Ascending aorta (tissue), 2 donors: ENCODE measurements at regions not wholly inside any gene's neighbourhood (a gene's known extent, or its start where the extent isn't known, plus 50 kb on each side); places are given as distances from the start of the nearest gene placed in this dataset.

Experiments
- DNase-seq, 2 donors: peaks; one replicate each; pipeline ENCODE4 v3.0.0-alpha.2; 2019; ENCODE audit warnings: low spot score in 2 of 2
- H3K27ac ChIP-seq, 2 donors: fragments of 200-600 bp; sonication (generic); one replicate each; pipeline ENCODE4 v1.5.1; 2016 to 2017; ENCODE audit warnings: mild to moderate bottlenecking in 1 of 2
- H3K27me3 ChIP-seq: fragments of 200-600 bp; sonication (generic); one replicate; pipeline ENCODE4 v1.5.1; 2017
- H3K36me3 ChIP-seq, 2 donors: fragments of 200-600 bp; sonication (generic); one replicate each; pipeline ENCODE4 v1.5.1; 2016
- H3K4me1 ChIP-seq, 2 donors: fragments of 200-600 bp; sonication (generic); one replicate each; pipeline ENCODE4 v1.5.1; 2016 to 2017; ENCODE audit warnings: mild to moderate bottlenecking in 1 of 2
- H3K4me3 ChIP-seq, 2 donors: fragments of 200-600 bp; sonication (generic); one replicate each; pipeline ENCODE4 v1.5.1; 2016 to 2017; ENCODE audit warnings: mild to moderate bottlenecking in 1 of 2
- H3K9me3 ChIP-seq, 2 donors: fragments of 200-600 bp; sonication (generic); one replicate each; pipeline ENCODE4 v1.5.1; 2016
- CTCF ChIP-seq, 3 experiments: fragments of 200-600 bp in 2 of 3; fragments of 450-650 bp in 1 of 3; sonication (generic) in 2 of 3; IDR thresholded peaks; one replicate each; pipeline ENCODE4 v1.5.1; 2016 to 2019; ENCODE audit warnings: antibody characterized with exemption in 3 of 3, mild to moderate bottlenecking in 1 of 3, moderate library complexity in 1 of 3
- intact Hi-C: fragments of 100-400 bp; cut with DNase I; formaldehyde crosslinking; loops from one replicate; pipeline ENCODE4 v1.15.1; 2023

- no peak overlapping the region for H3K27ac ChIP-seq
- H3K27me3 ChIP-seq, result no peaks in the 10 kb centered on the region
- no peak for DNase-seq
- no peaks in the 10 kb centered on the region for H3K9me3 ChIP-seq
- intact Hi-C loops, result loop anchor here (2.0 kb wide), 1 partner anchor 337 kb away; no protein-coding TSS in a partner anchor
- no peaks in the 10 kb centered on the region for H3K36me3 ChIP-seq
- no peaks in the 10 kb centered on the region for H3K4me1 ChIP-seq
- peak; percentile 8 to 57 (median 43) for TF ChIP-seq CTCF (IDR thresholded peaks at IDR 0.05)
- no peak overlapping the region for H3K4me3 ChIP-seq
Observed at GRCh38 chr4:133483600-133484246, 334.6 kb downstream of the PCDH10 start.

- no peak for DNase-seq
- no peak for TF ChIP-seq CTCF (IDR thresholded peaks at IDR 0.05)
- intact Hi-C loops, result no loop called here
- no peaks in the 10 kb centered on the region for H3K4me1 ChIP-seq
- H3K27me3 ChIP-seq, result no peaks in the 10 kb centered on the region
- no peak overlapping the region for H3K27ac ChIP-seq
- no peak overlapping the region for H3K4me3 ChIP-seq
- H3K9me3 ChIP-seq, result no peaks in the 10 kb centered on the region
- H3K36me3 ChIP-seq, result no peaks in the 10 kb centered on the region
Observed at GRCh38 chr4:133476063-133476462, 327.0 kb downstream of the PCDH10 start.

GRCh38 chr4:133474501-133474900 lies 325.4 kb downstream of the PCDH10 start:
- H3K4me1 ChIP-seq, result no peaks in the 10 kb centered on the region
- DNase-seq, result no peak
- no peak for TF ChIP-seq CTCF (IDR thresholded peaks at IDR 0.05)
- intact Hi-C loops, result no loop called here
- H3K27ac ChIP-seq, result no peak overlapping the region
- no peaks in the 10 kb centered on the region for H3K27me3 ChIP-seq
- H3K9me3 ChIP-seq, result no peaks in the 10 kb centered on the region
- no peaks in the 10 kb centered on the region for H3K36me3 ChIP-seq
- no peak overlapping the region for H3K4me3 ChIP-seq

GRCh38 chr4:133472244-133472643 lies 323.1 kb downstream of the PCDH10 start:
- no peak overlapping the region for H3K27ac ChIP-seq
- no peaks in the 10 kb centered on the region for H3K4me1 ChIP-seq
- H3K9me3 ChIP-seq, result no peaks in the 10 kb centered on the region
- H3K4me3 ChIP-seq, result no peak overlapping the region
- H3K27me3 ChIP-seq, result no peaks in the 10 kb centered on the region
- intact Hi-C loops, result no loop called here
- TF ChIP-seq CTCF (IDR thresholded peaks at IDR 0.05), result no peak
- H3K36me3 ChIP-seq, result no peaks in the 10 kb centered on the region
- DNase-seq, result no peak

- intact Hi-C loops, result no loop called here
Observed at GRCh38 chr4:133467290-133467947, 318.3 kb downstream of the PCDH10 start.

More at GRCh38 chr4:133467290-133467947, 318.3 kb downstream of the PCDH10 start:
- Histone ChIP-seq H3K27ac (no peak overlapping the region), H3K9me3 (no peaks in the 10 kb centered on the region), H3K4me3 (no peak overlapping the region), H3K27me3 (no peaks in the 10 kb centered on the region), H3K36me3 (no peaks in the 10 kb centered on the region), H3K4me1 (no peaks in the 10 kb centered on the region)
- no peak for DNase-seq
- TF ChIP-seq CTCF (IDR thresholded peaks at IDR 0.05), result no peak
